ENCODE measurements at regions not wholly inside any gene's neighbourhood (a gene's known extent, or its start where the extent isn't known, plus 50 kb on each side); places are given as distances from the start of the nearest gene placed in this dataset.
A peak's percentile ranks its signal among the peaks of the same experiment; 100 is the strongest.

GRCh38 chr5:146965761-146966659 lies 87.5 kb upstream of the PPP2R2B start:
- 53% methylated on average over 13 of the region's 15 CpGs for WGBS (ENCODE audit: insufficient coverage)
- Histone ChIP-seq H2AFZ (ENCODE audit: insufficient read depth, low read depth, low read length, poor library complexity, severe bottlenecking) (no peak overlapping the region), H4K20me1 (ENCODE audit: insufficient read depth, low read length) (no peaks in the 10 kb centered on the region), H3K27ac (ENCODE audit: low read depth in 1 of 2, low read length in 2 of 2) (no peak overlapping the region), H3K36me3 (replicated peaks in 1 of 2; ENCODE audit: control insufficient read depth in 1 of 2, insufficient read depth in 2 of 2, low read length in 2 of 2) (no peaks in the 10 kb centered on the region), H3K9me3 (replicated peaks in 1 of 2; ENCODE audit: control insufficient read depth in 1 of 2, insufficient read depth in 1 of 2, low read length in 2 of 2) (no peaks in the 10 kb centered on the region), H3K79me2 (ENCODE audit: insufficient read depth, low read length) (no peaks in the 10 kb centered on the region), H3K4me3 (replicated peaks in 1 of 3; ENCODE audit: low read depth in 2 of 3, low read length in 3 of 3) (no peak overlapping the region), H3K4me2 (replicated peaks; ENCODE audit: extremely low read depth, low read length, poor library complexity, severe bottlenecking) (no peak overlapping the region), H3K9ac (ENCODE audit: insufficient read depth, low read length, poor library complexity, severe bottlenecking) (no peak overlapping the region), H3K27me3 (ENCODE audit: control insufficient read depth in 2 of 2, insufficient read depth in 2 of 2, low read length in 2 of 2) (no peaks in the 10 kb centered on the region), H3K4me1 (ENCODE audit: control insufficient read depth in 1 of 2, insufficient read depth in 2 of 2, low read length in 2 of 2) (no peaks in the 10 kb centered on the region)
- peak; percentile 34 to 57 (median 51) for DNase-seq
- H3K27me3 Mint-ChIP-seq (ENCODE audit: low read depth in 3 of 3) = peaks cover 0 to 2% (median 0%) of the 10 kb centered on the region in 3 donors
- no peak overlapping the region for H3K4me3 Mint-ChIP-seq
- TF ChIP-seq CTCF (IDR thresholded peaks at IDR 0.05) = peak; percentile 83
- no peaks in the 10 kb centered on the region for H3K36me3 Mint-ChIP-seq
- intact Hi-C loops (cut with micrococcal nuclease) = loop anchor here (5.0 kb wide), 3 partner anchors 304 to 434 kb away; no protein-coding TSS in a partner anchor
- no peaks in the 10 kb centered on the region for H3K4me1 Mint-ChIP-seq
- H3K9me3 Mint-ChIP-seq = no peaks in the 10 kb centered on the region
- H3K27ac Mint-ChIP-seq = no peak overlapping the region

- intact Hi-C loops (cut with micrococcal nuclease) = loop anchor here (5.0 kb wide), 3 partner anchors 305 to 435 kb away; no protein-coding TSS in a partner anchor
- no peak overlapping the region for H3K4me2 ChIP-seq (replicated peaks; ENCODE audit: extremely low read depth, low read length, poor library complexity, severe bottlenecking)
- Mint-ChIP-seq H3K27me3 (ENCODE audit: low read depth in 3 of 3) (peaks cover 0 to 2% (median 0%) of the 10 kb centered on the region in 3 donors), H3K27ac (no peak overlapping the region), H3K36me3 (no peaks in the 10 kb centered on the region), H3K9me3 (peaks cover 0 to 3% (median 0%) of the 10 kb centered on the region in 7 donors), H3K4me3 (no peak overlapping the region), H3K4me1 (no peaks in the 10 kb centered on the region)
- no peak for TF ChIP-seq CTCF (IDR thresholded peaks at IDR 0.05)
- H3K27ac ChIP-seq (ENCODE audit: low read depth in 1 of 2, low read length in 2 of 2) = no peak overlapping the region
- H3K36me3 ChIP-seq (replicated peaks in 1 of 2; ENCODE audit: control insufficient read depth in 1 of 2, insufficient read depth in 2 of 2, low read length in 2 of 2) = no peaks in the 10 kb centered on the region
- no peaks in the 10 kb centered on the region for H3K27me3 ChIP-seq (ENCODE audit: control insufficient read depth in 2 of 2, insufficient read depth in 2 of 2, low read length in 2 of 2)
- H3K9me3 ChIP-seq (replicated peaks in 1 of 2; ENCODE audit: control insufficient read depth in 1 of 2, insufficient read depth in 1 of 2, low read length in 2 of 2) = no peaks in the 10 kb centered on the region
- no peak overlapping the region for H3K9ac ChIP-seq (ENCODE audit: insufficient read depth, low read length, poor library complexity, severe bottlenecking)
- H4K20me1 ChIP-seq (ENCODE audit: insufficient read depth, low read length) = no peaks in the 10 kb centered on the region
- no peaks in the 10 kb centered on the region for H3K4me1 ChIP-seq (ENCODE audit: control insufficient read depth in 1 of 2, insufficient read depth in 2 of 2, low read length in 2 of 2)
- H2AFZ ChIP-seq (ENCODE audit: insufficient read depth, low read depth, low read length, poor library complexity, severe bottlenecking) = no peak overlapping the region
- no peak for DNase-seq
- H3K4me3 ChIP-seq (replicated peaks in 1 of 3; ENCODE audit: low read depth in 2 of 3, low read length in 3 of 3) = no peak overlapping the region
- no peaks in the 10 kb centered on the region for H3K79me2 ChIP-seq (ENCODE audit: insufficient read depth, low read length)
- WGBS (ENCODE audit: insufficient coverage) = 83% methylated on average over 1 of the region's 5 CpGs
Observed at GRCh38 chr5:146967646-146968045, 89.1 kb upstream of the PPP2R2B start.

Data from CD14-positive monocyte (primary cell).